GM12878 (cell line): ENCODE measurements at regions not wholly inside any gene's neighbourhood (a gene's known extent, or its start where the extent isn't known, plus 50 kb on each side); places are given as distances from the start of the nearest gene placed in this dataset.

Source experiments
- ATAC-seq: fragments of 200-7000 bp; cut with Tn5 transposase; 3 replicates; pipeline ENCODE4 v1.9.1; 2020; ENCODE audit warnings: mild to moderate bottlenecking, moderate library complexity
- BruUV-seq: library from RNA; stranded (reverse); fragments of 400-500 nt; replicated peaks from 2 replicates; lab custom pipeline; 2021; lab: Mats Ljungman, UMichigan
- CTCF ChIA-PET: fragments of 300-600 bp; sonication (Branson Sonifier 250); formaldehyde crosslinking; extraction: SDS; loops from one replicate; lab custom pipeline; 2021; ENCODE audit warnings: inconsistent platforms; lab: Yijun Ruan, JAX
- POLR2A ChIA-PET: fragments of 350-600 bp; formaldehyde crosslinking; extraction: SDS; loops from one replicate; lab custom pipeline; 2021; ENCODE audit warnings: inconsistent platforms; lab: Charles Lee
- RAD21 ChIA-PET: fragments of 300-600 bp; sonication (Branson Sonifier 250); formaldehyde crosslinking; loops from one replicate; lab custom pipeline; 2023; ENCODE audit warnings: antibody characterized with exemption; ENCODE audit not compliant: unreplicated experiment; lab: Charles Lee
- SMC1A ChIA-PET: fragments of 300-600 bp; sonication (Branson Sonifier 250); formaldehyde crosslinking; loops from one replicate; lab custom pipeline; 2023; ENCODE audit not compliant: unreplicated experiment, uncharacterized antibody; lab: Charles Lee
- DNase-seq: peaks from one replicate; pipeline ENCODE4 v3.0.0-alpha.2; 2011; ENCODE audit warnings: low read depth, low spot score
- FAIRE-seq: peaks from 3 replicates; lab custom pipeline; 2011; peaks lifted over from hg19 to GRCh38; lab: Jason Lieb, UNC
- H2AFZ ChIP-seq: 2 replicates; pipeline ENCODE4 v1.6.0; 2011; ENCODE audit warnings: low read depth, low read length, control low read depth; ENCODE audit not compliant: control insufficient read depth
- H3K27ac ChIP-seq: 2 replicates; pipeline ENCODE4 v1.5.1; 2011; ENCODE audit warnings: control low read depth; ENCODE audit not compliant: control insufficient read depth, insufficient read depth
- H3K27me3 ChIP-seq, 2 experiments: replicated peaks in 1 of 2; 2 replicates each; pipeline versions ENCODE4 v1.6.0 to v1.6.1; 2011; ENCODE audit warnings: low read length in 1 of 2; ENCODE audit not compliant: control insufficient read depth in 2 of 2, insufficient read depth in 2 of 2
- H3K36me3 ChIP-seq, 2 experiments: 2 replicates each; pipeline ENCODE4 v1.5.1; 2011; ENCODE audit warnings: low read length in 1 of 2; ENCODE audit not compliant: control insufficient read depth in 2 of 2, insufficient read depth in 2 of 2
- H3K4me1 ChIP-seq: 2 replicates; pipeline ENCODE4 v1.6.1; 2011; ENCODE audit warnings: mild to moderate bottlenecking, low read length, moderate library complexity, mixed read lengths; ENCODE audit not compliant: control insufficient read depth, insufficient read depth
- H3K4me2 ChIP-seq: 2 replicates; pipeline ENCODE4 v1.6.0; 2011; ENCODE audit warnings: control low read depth; ENCODE audit not compliant: control insufficient read depth, insufficient read depth
- H3K4me3 ChIP-seq: fragments of 200-600 bp; sonication (generic); 2 replicates; pipeline ENCODE4 v1.5.1; 2016
- H3K79me2 ChIP-seq: 2 replicates; pipeline ENCODE4 v1.6.0; 2011; ENCODE audit warnings: low read length; ENCODE audit not compliant: control insufficient read depth, insufficient read depth
- H3K9ac ChIP-seq: 2 replicates; pipeline ENCODE4 v1.8.0; 2011; ENCODE audit warnings: low read length, control low read depth, mixed read lengths; ENCODE audit not compliant: control insufficient read depth, insufficient read depth
- H3K9me3 ChIP-seq: replicated peaks from 3 replicates; pipeline ENCODE4 v1.5.1; 2011; ENCODE audit warnings: mild to moderate bottlenecking, low read length; ENCODE audit not compliant: control insufficient read depth, insufficient read depth
- H4K20me1 ChIP-seq: 2 replicates; pipeline ENCODE4 v1.6.0; 2011; ENCODE audit not compliant: control insufficient read depth, insufficient read depth
- HCFC1 ChIP-seq: fragments of 150-350 bp; IDR thresholded peaks from 2 replicates; pipeline ENCODE4 v1.6.1; 2014; ENCODE audit warnings: low read length
- NBN ChIP-seq: fragments of 450-650 bp; IDR thresholded peaks from 2 replicates; pipeline ENCODE4 v1.6.1; 2016
- PML ChIP-seq: IDR thresholded peaks from 2 replicates; pipeline ENCODE4 v1.6.1; 2012; ENCODE audit warnings: low read length, inconsistent platforms
- POU2F2 ChIP-seq: IDR thresholded peaks from 3 replicates; pipeline ENCODE4 v1.6.1; 2011; ENCODE audit warnings: low read depth, mild to moderate bottlenecking, low read length, borderline replicate concordance
- SIN3A ChIP-seq: IDR thresholded peaks from 2 replicates; pipeline ENCODE4 v1.6.1; 2012; ENCODE audit warnings: low read depth, low read length, improper control_type of control experiment
- TCF12 ChIP-seq: IDR thresholded peaks from 2 replicates; pipeline ENCODE4 v1.6.1; 2011; ENCODE audit warnings: low read depth, mild to moderate bottlenecking, low read length
- ZNF622 ChIP-seq: fragments of 450-650 bp; IDR thresholded peaks from 2 replicates; pipeline ENCODE4 v1.6.1; 2017; ENCODE audit warnings: mild to moderate bottlenecking, inconsistent platforms
- WGBS: methylation state at CpG from one replicate; pipeline ENCODE4 v1.1.6; 2016; ENCODE audit warnings: low lambda C conversion rate; ENCODE audit not compliant: insufficient replicate concordance, insufficient coverage; ENCODE audit errors: missing lambda C conversion rate; 5-methylcytosine and 5-hydroxymethylcytosine counted together
- in situ Hi-C: fragments of 300-500 bp; cut with MboI; formaldehyde crosslinking; loops from 9 replicates; pipeline ENCODE4 v1.14.3; 2018; ENCODE audit warnings: mixed read lengths
- intact Hi-C: fragments of 100-400 bp; cut with micrococcal nuclease; formaldehyde crosslinking; loops from one replicate; pipeline ENCODE4 v1.14.2; 2022; ENCODE audit not compliant: unreplicated experiment
- TF ChIP-seq, protein P1 (sequence below): fragments of 450-650 bp; IDR thresholded peaks from 2 replicates; pipeline ENCODE4 v1.6.1; 2016; ENCODE audit warnings: mild to moderate bottlenecking, moderate library complexity, borderline replicate concordance

DNA sequence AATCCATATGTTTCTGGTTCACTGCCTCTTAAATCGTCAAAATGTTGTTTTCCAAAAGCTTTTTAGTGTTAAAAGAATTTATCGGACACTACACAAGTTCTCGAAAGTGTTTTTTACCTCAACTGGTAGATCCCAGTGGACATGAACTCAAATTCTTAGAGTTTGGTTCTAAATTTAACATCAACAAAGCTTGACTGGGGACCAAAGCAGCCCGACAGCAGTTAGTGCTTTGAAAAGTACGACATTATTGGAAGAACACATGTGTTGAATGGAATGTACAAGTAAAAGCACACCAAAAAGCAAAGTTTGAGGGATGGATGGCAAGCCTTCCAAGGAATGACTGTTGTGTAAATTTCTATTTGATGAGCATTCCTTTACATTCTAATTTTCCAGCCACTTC is 803.9 kb upstream of the POU3F3 start:
- Histone ChIP-seq H3K9me3 (no peaks in the 10 kb centered on the region), H3K27ac (no peak overlapping the region), H3K4me1 (no peaks in the 10 kb centered on the region), H3K36me3 (no peaks in the 10 kb centered on the region), H2AFZ (no peak overlapping the region), H3K79me2 (no peaks in the 10 kb centered on the region), H4K20me1 (no peaks in the 10 kb centered on the region)
- ChIA-PET SMC1A (interaction anchor here (1.5 kb wide), 1 partner anchor 11 kb away, joined by 4 read pairs; no protein-coding TSS in a partner anchor), CTCF (no interaction called here)
- no peak for DNase-seq
- no TSS peak for BruUV-seq
- in situ Hi-C loops = loop anchor here (25.0 kb wide), 1 partner anchor 812 kb away; the partner anchor contains the start of gene POU3F3
- no peak for FAIRE-seq
- WGBS = 46% methylated on average over 5 of the region's 5 CpGs
- TF ChIP-seq NBN (no peak), TCF12 (no peak), SIN3A (no peak)
- TF ChIP-seq, all 136 proteins: peak for 0
- intact Hi-C loops = no loop called here
- H3K4me2 ChIP-seq = no peak overlapping the region
- RAD21 ChIA-PET = no interaction called here
- H3K9ac ChIP-seq = no peak overlapping the region
- no peak overlapping the region for H3K4me3 ChIP-seq
- no peak for ATAC-seq
- H3K27me3 ChIP-seq = no peaks in the 10 kb centered on the region
- POLR2A ChIA-PET = no interaction called here

DNA sequence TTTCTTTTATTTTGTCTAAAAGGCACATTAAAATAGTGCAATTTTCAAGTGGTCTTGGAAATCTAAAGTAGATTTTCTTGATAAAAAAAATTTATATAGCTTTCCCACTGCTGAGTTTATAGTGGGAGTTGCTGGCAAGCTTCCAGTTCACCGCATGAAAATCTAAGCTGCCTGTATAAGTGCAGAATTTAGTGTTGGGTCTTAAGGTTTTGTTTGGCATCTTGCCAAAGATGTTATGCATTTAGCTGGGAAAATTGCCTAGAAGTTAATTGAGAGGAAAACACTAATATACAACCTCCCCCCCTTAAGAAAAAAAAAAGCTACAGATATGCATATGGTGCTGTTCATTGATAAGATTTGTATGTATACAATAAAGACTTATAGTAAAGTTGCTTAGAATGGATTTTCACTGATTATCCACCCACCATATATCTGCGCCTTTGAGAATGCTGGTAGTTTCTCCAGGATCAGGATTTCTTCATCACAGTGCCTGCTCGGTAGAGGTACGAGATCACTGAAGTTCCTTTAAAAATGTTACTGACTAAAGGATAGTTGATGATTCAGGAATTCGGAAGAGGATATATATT is 803.2 kb upstream of the POU3F3 start:
- RAD21 ChIA-PET = interaction anchor here (0.5 kb wide), 1 partner anchor 798 kb away, joined by 3 read pairs; no protein-coding TSS in a partner anchor
- no TSS peak for BruUV-seq
- H3K4me1 ChIP-seq = no peaks in the 10 kb centered on the region
- TF ChIP-seq POU2F2 (no peak), HCFC1 (no peak), ZNF622 (no peak), PML (no peak)
- TF ChIP-seq, protein P1, sequence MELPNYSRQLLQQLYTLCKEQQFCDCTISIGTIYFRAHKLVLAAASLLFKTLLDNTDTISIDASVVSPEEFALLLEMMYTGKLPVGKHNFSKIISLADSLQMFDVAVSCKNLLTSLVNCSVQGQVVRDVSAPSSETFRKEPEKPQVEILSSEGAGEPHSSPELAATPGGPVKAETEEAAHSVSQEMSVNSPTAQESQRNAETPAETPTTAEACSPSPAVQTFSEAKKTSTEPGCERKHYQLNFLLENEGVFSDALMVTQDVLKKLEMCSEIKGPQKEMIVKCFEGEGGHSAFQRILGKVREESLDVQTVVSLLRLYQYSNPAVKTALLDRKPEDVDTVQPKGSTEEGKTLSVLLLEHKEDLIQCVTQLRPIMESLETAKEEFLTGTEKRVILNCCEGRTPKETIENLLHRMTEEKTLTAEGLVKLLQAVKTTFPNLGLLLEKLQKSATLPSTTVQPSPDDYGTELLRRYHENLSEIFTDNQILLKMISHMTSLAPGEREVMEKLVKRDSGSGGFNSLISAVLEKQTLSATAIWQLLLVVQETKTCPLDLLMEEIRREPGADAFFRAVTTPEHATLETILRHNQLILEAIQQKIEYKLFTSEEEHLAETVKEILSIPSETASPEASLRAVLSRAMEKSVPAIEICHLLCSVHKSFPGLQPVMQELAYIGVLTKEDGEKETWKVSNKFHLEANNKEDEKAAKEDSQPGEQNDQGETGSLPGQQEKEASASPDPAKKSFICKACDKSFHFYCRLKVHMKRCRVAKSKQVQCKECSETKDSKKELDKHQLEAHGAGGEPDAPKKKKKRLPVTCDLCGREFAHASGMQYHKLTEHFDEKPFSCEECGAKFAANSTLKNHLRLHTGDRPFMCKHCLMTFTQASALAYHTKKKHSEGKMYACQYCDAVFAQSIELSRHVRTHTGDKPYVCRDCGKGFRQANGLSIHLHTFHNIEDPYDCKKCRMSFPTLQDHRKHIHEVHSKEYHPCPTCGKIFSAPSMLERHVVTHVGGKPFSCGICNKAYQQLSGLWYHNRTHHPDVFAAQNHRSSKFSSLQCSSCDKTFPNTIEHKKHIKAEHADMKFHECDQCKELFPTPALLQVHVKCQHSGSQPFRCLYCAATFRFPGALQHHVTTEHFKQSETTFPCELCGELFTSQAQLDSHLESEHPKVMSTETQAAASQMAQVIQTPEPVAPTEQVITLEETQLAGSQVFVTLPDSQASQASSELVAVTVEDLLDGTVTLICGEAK = no peak
- TF ChIP-seq, all 136 proteins: peak for 0
- Histone ChIP-seq H3K27me3 (no peaks in the 10 kb centered on the region), H2AFZ (no peak overlapping the region), H3K4me2 (no peak overlapping the region), H3K27ac (no peak overlapping the region), H3K79me2 (no peaks in the 10 kb centered on the region), H3K9me3 (no peaks in the 10 kb centered on the region), H3K4me3 (no peak overlapping the region), H4K20me1 (no peaks in the 10 kb centered on the region), H3K36me3 (no peaks in the 10 kb centered on the region), H3K9ac (no peak overlapping the region)
- in situ Hi-C loops (no loop called here), intact Hi-C loops (no loop called here)
- SMC1A ChIA-PET = interaction anchor here (1.5 kb wide), 1 partner anchor 12 kb away, joined by 4 read pairs; no protein-coding TSS in a partner anchor
- FAIRE-seq (no peak), ATAC-seq (no peak), DNase-seq (no peak)
- WGBS = 61% methylated on average over 5 of the region's 5 CpGs
- POLR2A ChIA-PET = no interaction called here
- CTCF ChIA-PET = no interaction called here
